Astrocyte (in vitro differentiated cells and primary cell): ENCODE measurements at regions not wholly inside any gene's neighbourhood (a gene's known extent, or its start where the extent isn't known, plus 50 kb on each side); places are given as distances from the start of the nearest gene placed in this dataset.

ENCODE experiments used
- CTCF ChIP-seq: IDR thresholded peaks from 2 replicates; pipeline ENCODE4 v1.5.1; 2011; ENCODE audit warnings: low read depth, mild to moderate bottlenecking, inconsistent platforms, low read length, moderate library complexity; ENCODE audit not compliant: insufficient read depth
- EZH2 ChIP-seq: IDR thresholded peaks from 2 replicates; pipeline ENCODE4 v1.6.1; 2012; ENCODE audit warnings: mild to moderate bottlenecking, low read length, inconsistent platforms; ENCODE audit not compliant: insufficient read depth

GRCh38 chr1:188302746-188303145 lies 1474.0 kb downstream of the PLA2G4A start:
- TF ChIP-seq CTCF (no peak), EZH2 (no peak)
